CD4-positive, alpha-beta T cell (primary cell): ENCODE measurements at regions not wholly inside any gene's neighbourhood (a gene's known extent, or its start where the extent isn't known, plus 50 kb on each side); places are given as distances from the start of the nearest gene placed in this dataset.

Source experiments
- ATAC-seq: fragments of 200-7000 bp; cut with Tn5 transposase; one replicate; pipeline ENCODE4 v1.10.0; 2022; ENCODE audit warnings: mild to moderate bottlenecking; ENCODE audit not compliant: poor library complexity
- CTCF ChIA-PET: fragments of 350-600 bp; sonication (Branson Sonifier 250); formaldehyde crosslinking; loops from one replicate; lab custom pipeline; 2021; ENCODE audit warnings: antibody characterized with exemption, inconsistent platforms; lab: Charles Lee
- POLR2A ChIA-PET: fragments of 350-600 bp; sonication (Branson Sonifier 250); formaldehyde crosslinking; loops from one replicate; lab custom pipeline; 2021; ENCODE audit warnings: antibody characterized with exemption, inconsistent platforms; lab: Charles Lee
- DNase-seq, 14 experiments: peaks; one replicate each; pipeline ENCODE4 v3.0.0-alpha.2; 2013 to 2020; ENCODE audit warnings: mixed read lengths in 2 of 14
- H3K27ac ChIP-seq, 2 donors: one replicate each; pipeline versions ENCODE4 v1.5.1 to v1.7.0; 2013; ENCODE audit warnings: low read length in 2 of 2, low read depth in 1 of 2, mild to moderate bottlenecking in 1 of 2
- H3K27me3 ChIP-seq, 2 experiments: 1 replicate in 1 of 2; 2 replicates in 1 of 2; pipeline versions ENCODE4 v1.6.1 to v1.7.0; 2013; ENCODE audit warnings: low read length in 2 of 2, control low read depth in 1 of 2, mild to moderate bottlenecking in 1 of 2, moderate library complexity in 1 of 2; ENCODE audit not compliant: insufficient read depth in 2 of 2, control insufficient read depth in 1 of 2
- H3K36me3 ChIP-seq: one replicate; pipeline ENCODE4 v1.6.1; 2013; ENCODE audit warnings: low read length, control low read depth; ENCODE audit not compliant: insufficient read depth
- H3K4me1 ChIP-seq: one replicate; pipeline ENCODE4 v1.6.1; 2013; ENCODE audit warnings: low read length, control low read depth; ENCODE audit not compliant: insufficient read depth
- H3K4me3 ChIP-seq: one replicate; pipeline ENCODE4 v1.5.1; 2013; ENCODE audit warnings: mild to moderate bottlenecking, low read length, moderate library complexity
- H3K9me3 ChIP-seq, 2 experiments: 1 replicate in 1 of 2; 2 replicates in 1 of 2; pipeline versions ENCODE4 v1.6.1 to v1.7.0; 2013; ENCODE audit warnings: low read length in 2 of 2, mild to moderate bottlenecking in 2 of 2, control low read depth in 1 of 2, moderate library complexity in 1 of 2; ENCODE audit not compliant: control insufficient read depth in 1 of 2, insufficient read depth in 1 of 2
- H3K27ac Mint-ChIP-seq: one replicate; pipeline ENCODE4 v1.8.0; 2020; ENCODE audit warnings: mixed read lengths
- H3K27me3 Mint-ChIP-seq: one replicate; pipeline ENCODE4 v1.8.0; 2021; ENCODE audit warnings: mixed read lengths
- H3K36me3 Mint-ChIP-seq: one replicate; pipeline ENCODE4 v1.8.0; 2021; ENCODE audit warnings: low read depth, mixed read lengths
- H3K4me1 Mint-ChIP-seq: one replicate; pipeline ENCODE4 v1.8.0; 2021; ENCODE audit warnings: low read depth, mixed read lengths
- H3K4me3 Mint-ChIP-seq: one replicate; pipeline ENCODE4 v1.8.0; 2020; ENCODE audit warnings: mild to moderate bottlenecking, mixed read lengths
- H3K9me3 Mint-ChIP-seq: one replicate; pipeline ENCODE4 v1.8.0; 2020; ENCODE audit warnings: mixed read lengths
- CTCF ChIP-seq: fragments of 200-600 bp; IDR thresholded peaks from one replicate; pipeline ENCODE4 v1.8.0; 2022; ENCODE audit warnings: antibody characterized with exemption, mild to moderate bottlenecking
- intact Hi-C, 2 experiments: fragments of 100-400 bp; cut with DNase I in 1 of 2; cut with micrococcal nuclease in 1 of 2; formaldehyde crosslinking; loops; one replicate each; pipeline versions ENCODE4 v1.15.1 to v1.9.0; 2023 to 2025; cut with DNase I, micrococcal nuclease

GRCh38 chr5:165076686-165077085, 1571.3 kb downstream of the MAT2B start:
- CTCF ChIA-PET = interaction anchor here (0.6 kb wide), 1 partner anchor 49 kb away, joined by 4 read pairs; no protein-coding TSS in a partner anchor
- Histone ChIP-seq H3K27me3 (no peaks in the 10 kb centered on the region), H3K4me3 (no peak overlapping the region), H3K36me3 (no peaks in the 10 kb centered on the region), H3K27ac (no peak overlapping the region), H3K9me3 (peaks cover 0 to 14% of the 10 kb centered on the region in 2 experiments), H3K4me1 (no peaks in the 10 kb centered on the region)
- ATAC-seq (no peak), DNase-seq (no peak)
- Mint-ChIP-seq H3K9me3 (peaks cover 17% of the 10 kb centered on the region), H3K27me3 (no peaks in the 10 kb centered on the region), H3K4me3 (no peak overlapping the region), H3K36me3 (no peaks in the 10 kb centered on the region), H3K4me1 (no peaks in the 10 kb centered on the region), H3K27ac (no peak overlapping the region)
- intact Hi-C loops = no loop called here
- no peak for TF ChIP-seq CTCF
- POLR2A ChIA-PET = no interaction called here

DNA sequence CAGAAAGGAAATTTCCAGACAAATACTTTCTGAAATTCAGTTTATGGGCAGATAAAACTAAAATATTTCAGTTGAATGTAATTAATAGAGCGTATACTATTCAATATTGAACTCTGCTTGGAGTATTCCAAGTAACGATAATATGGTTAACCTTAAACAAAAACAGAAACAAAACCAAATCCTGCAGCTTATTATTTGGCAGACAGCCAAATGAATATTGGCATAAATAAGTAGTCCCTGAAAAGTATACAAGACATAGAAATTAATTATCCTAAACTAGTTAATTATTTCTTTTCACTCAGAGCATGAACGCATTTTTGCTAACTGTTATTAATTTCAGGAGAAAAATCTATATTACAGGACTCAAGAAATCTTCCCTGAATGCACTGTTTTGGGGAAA, 1574.0 kb downstream of the MAT2B start:
- Histone ChIP-seq H3K36me3 (no peaks in the 10 kb centered on the region), H3K4me3 (no peak overlapping the region), H3K9me3 (peaks cover 0 to 9% of the 10 kb centered on the region in 2 experiments), H3K27me3 (no peaks in the 10 kb centered on the region), H3K27ac (no peak overlapping the region), H3K4me1 (no peaks in the 10 kb centered on the region)
- Mint-ChIP-seq H3K27ac (no peak overlapping the region), H3K4me1 (no peaks in the 10 kb centered on the region), H3K36me3 (no peaks in the 10 kb centered on the region), H3K9me3 (peaks cover 12% of the 10 kb centered on the region), H3K4me3 (no peak overlapping the region), H3K27me3 (no peaks in the 10 kb centered on the region)
- DNase-seq (no peak), ATAC-seq (no peak)
- intact Hi-C loops = no loop called here
- ChIA-PET CTCF (no interaction called here), POLR2A (no interaction called here)
- TF ChIP-seq CTCF = no peak

GRCh38 chr5:165083394-165083793, 1578.0 kb downstream of the MAT2B start:
- no peak overlapping the region for H3K27ac ChIP-seq
- DNase-seq = no peak
- no peak overlapping the region for H3K4me3 ChIP-seq
- Mint-ChIP-seq H3K4me3 (no peak overlapping the region), H3K27me3 (no peaks in the 10 kb centered on the region), H3K4me1 (no peaks in the 10 kb centered on the region), H3K36me3 (no peaks in the 10 kb centered on the region), H3K27ac (no peak overlapping the region), H3K9me3 (no peaks in the 10 kb centered on the region)
- ChIA-PET POLR2A (no interaction called here), CTCF (no interaction called here)
- no peak for ATAC-seq
- peaks cover 0 to 9% of the 10 kb centered on the region in 2 experiments for H3K9me3 ChIP-seq
- no peaks in the 10 kb centered on the region for H3K36me3 ChIP-seq
- H3K27me3 ChIP-seq = no peaks in the 10 kb centered on the region
- H3K4me1 ChIP-seq = no peaks in the 10 kb centered on the region
- intact Hi-C loops = no loop called here
- no peak for TF ChIP-seq CTCF
